ENCODE measurements at regions not wholly inside any gene's neighbourhood (a gene's known extent, or its start where the extent isn't known, plus 50 kb on each side); places are given as distances from the start of the nearest gene placed in this dataset.
A peak's percentile ranks its signal among the peaks of the same experiment; 100 is the strongest.

DNA sequence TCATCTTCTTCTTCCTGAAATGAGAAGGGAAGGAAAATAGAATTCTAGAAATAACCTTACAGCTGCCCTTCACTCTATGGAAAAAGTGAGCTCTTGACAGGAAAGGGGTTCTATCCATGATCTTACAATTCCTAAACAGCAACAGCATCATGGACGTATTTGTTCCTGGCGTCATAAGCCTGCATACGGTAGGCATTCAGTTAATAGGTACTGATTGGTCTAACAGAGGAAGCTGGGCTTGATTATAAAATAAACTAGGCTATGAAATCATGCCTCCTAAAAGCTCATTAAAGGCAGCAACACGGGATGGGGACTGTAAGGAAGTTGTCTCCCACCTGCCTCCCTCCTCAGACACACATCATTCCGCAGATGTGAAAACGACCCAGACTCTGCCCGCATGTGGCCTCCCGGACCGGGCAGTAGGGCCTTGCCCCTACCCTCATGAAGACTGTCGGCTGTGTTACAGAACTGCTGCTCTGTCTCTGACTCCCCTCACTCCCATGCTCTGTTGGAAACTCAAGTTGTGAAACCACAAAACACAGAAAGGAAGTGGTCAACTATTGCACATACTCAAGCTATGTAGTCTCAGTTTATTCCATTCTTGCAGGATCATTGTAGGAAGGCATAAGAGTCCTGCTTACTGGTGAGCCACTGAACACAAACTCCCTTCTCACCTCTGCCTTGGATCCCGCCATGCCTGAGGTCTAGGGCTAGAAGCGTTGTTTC, 129.8 kb downstream of the DLEU7 start:
- Mint-ChIP-seq H3K36me3 (peaks cover 0 to 1% (median 0%) of the 10 kb centered on the region in 5 donors), H3K4me3 (peak overlapping the region; percentile 68 to 85 (median 78)), H3K4me1 (peaks cover 11 to 26% (median 14%) of the 10 kb centered on the region in 7 donors), H3K27ac (peak overlapping the region in 7 of 9 donors; percentile 4 to 63 (median 28)), H3K9me3 (peaks cover 0 to 2% (median 0%) of the 10 kb centered on the region in 11 donors), H3K27me3 (peaks cover 0 to 38% (median 5%) of the 10 kb centered on the region in 5 donors)
- intact Hi-C loops (cut with micrococcal nuclease), result loop anchor here in 1 of 2 donors (10.0 kb wide), 1 partner anchor 201 kb away; no protein-coding TSS in a partner anchor
- Histone ChIP-seq H3K4me3 (ENCODE audit: low read length) (peak overlapping the region; percentile 12), H3K9me3 (ENCODE audit: control insufficient read depth in 2 of 3, low read length in 3 of 3) (no peaks in the 10 kb centered on the region), H3K27ac (ENCODE audit: low read depth, low read length) (no peak overlapping the region), H3K27me3 (ENCODE audit: control insufficient read depth in 2 of 2, insufficient read depth in 2 of 2, low read length in 2 of 2) (no peaks in the 10 kb centered on the region), H3K4me1 (ENCODE audit: control insufficient read depth in 2 of 2, insufficient read depth in 2 of 2, low read length in 2 of 2) (peaks cover 8% of the 10 kb centered on the region in 2 donors), H3K36me3 (ENCODE audit: control insufficient read depth in 2 of 3, insufficient read depth in 3 of 3, low read length in 3 of 3) (no peaks in the 10 kb centered on the region)
- ChIA-PET CTCF (no interaction called here), POLR2A (no interaction called here)
- ATAC-seq (peak; percentile 85), DNase-seq (peak in 6 of 9 donors; percentile 4 to 25 (median 16))

DNA sequence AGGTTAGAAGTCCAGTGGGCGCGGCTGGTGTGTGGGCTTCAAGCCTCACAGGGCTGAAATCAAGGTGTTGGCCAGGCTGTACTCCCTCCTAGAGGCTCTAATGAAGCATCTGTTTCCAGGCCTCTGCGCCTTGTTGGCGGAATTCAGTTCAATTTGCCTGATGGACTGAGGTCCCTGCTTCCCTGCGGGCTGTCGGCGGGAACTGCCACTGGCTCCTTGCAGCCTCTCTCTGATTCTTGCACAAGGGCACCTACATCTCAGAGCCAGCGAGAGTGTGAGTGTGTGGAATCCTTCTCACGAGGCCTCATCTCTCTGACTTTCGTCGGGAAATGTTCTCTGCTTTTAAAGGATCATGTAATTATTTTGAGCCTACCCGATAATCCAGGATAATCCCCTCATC, 128.6 kb downstream of the DLEU7 start:
- Histone ChIP-seq H3K4me3 (ENCODE audit: low read length) (no peak overlapping the region), H3K4me1 (ENCODE audit: control insufficient read depth in 2 of 2, insufficient read depth in 2 of 2, low read length in 2 of 2) (peaks cover 8% of the 10 kb centered on the region in 2 donors), H3K27me3 (ENCODE audit: control insufficient read depth in 2 of 2, insufficient read depth in 2 of 2, low read length in 2 of 2) (no peaks in the 10 kb centered on the region), H3K36me3 (ENCODE audit: control insufficient read depth in 2 of 3, insufficient read depth in 3 of 3, low read length in 3 of 3) (no peaks in the 10 kb centered on the region), H3K27ac (ENCODE audit: low read depth, low read length) (no peak overlapping the region), H3K9me3 (ENCODE audit: control insufficient read depth in 2 of 3, low read length in 3 of 3) (no peaks in the 10 kb centered on the region)
- intact Hi-C loops (cut with micrococcal nuclease), result loop anchor here in 1 of 2 donors (10.0 kb wide), 1 partner anchor 200 kb away; no protein-coding TSS in a partner anchor
- DNase-seq (no peak), ATAC-seq (no peak)
- Mint-ChIP-seq H3K4me1 (peaks cover 11 to 26% (median 14%) of the 10 kb centered on the region in 7 donors), H3K36me3 (peaks cover 0 to 1% (median 0%) of the 10 kb centered on the region in 5 donors), H3K9me3 (peaks cover 0 to 2% (median 0%) of the 10 kb centered on the region in 11 donors), H3K27ac (peak overlapping the region in 1 of 9 donors; percentile 12), H3K4me3 (peak overlapping the region in 1 of 10 donors; percentile 76), H3K27me3 (peaks cover 0 to 43% (median 5%) of the 10 kb centered on the region in 5 donors)
- ChIA-PET CTCF (no interaction called here), POLR2A (no interaction called here)

DNA sequence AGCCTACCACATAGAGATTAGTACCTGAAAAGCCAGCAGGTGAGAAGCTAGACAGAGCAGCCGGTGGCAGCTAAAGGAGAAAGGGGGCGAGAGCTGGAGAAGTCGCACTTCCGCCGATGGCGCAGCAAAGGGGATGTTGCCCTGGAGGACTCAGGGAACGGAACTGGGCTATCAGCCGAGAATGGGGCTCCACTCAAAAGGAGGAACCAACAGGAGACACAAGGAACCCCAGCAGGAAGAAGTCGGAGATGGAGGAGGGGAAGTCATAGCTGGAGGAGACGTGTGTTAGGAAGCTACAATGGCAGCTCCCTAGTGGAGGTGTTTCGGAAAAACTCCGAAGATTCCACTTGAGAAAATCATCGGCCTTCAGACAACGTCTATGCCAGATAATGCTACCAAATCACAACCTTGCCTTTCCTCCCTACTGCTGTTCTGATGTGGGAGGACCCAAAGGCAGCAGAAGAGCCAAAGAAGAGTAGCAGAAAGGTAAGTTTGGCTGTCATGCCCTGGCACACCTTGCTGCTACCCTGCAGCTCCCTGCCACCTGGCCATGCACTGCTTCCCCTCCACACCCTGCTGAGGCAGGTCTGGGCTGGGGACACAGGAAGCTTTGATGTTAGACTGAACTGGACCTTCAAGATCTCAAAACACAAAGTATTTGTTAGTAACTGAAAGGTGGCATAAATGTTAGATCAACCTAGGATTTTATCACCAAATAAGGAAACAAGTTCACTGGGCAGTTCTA, 127.9 kb downstream of the DLEU7 start:
- Mint-ChIP-seq H3K4me1 (peaks cover 11 to 26% (median 14%) of the 10 kb centered on the region in 7 donors), H3K4me3 (no peak overlapping the region), H3K27ac (peak overlapping the region in 1 of 9 donors; percentile 12), H3K9me3 (peaks cover 0 to 2% (median 0%) of the 10 kb centered on the region in 11 donors), H3K27me3 (peaks cover 0 to 48% (median 9%) of the 10 kb centered on the region in 5 donors), H3K36me3 (peaks cover 0 to 5% (median 0%) of the 10 kb centered on the region in 5 donors)
- no peaks in the 10 kb centered on the region for H3K9me3 ChIP-seq (ENCODE audit: control insufficient read depth in 2 of 3, low read length in 3 of 3)
- intact Hi-C loops (cut with micrococcal nuclease), result loop anchor here in 1 of 2 donors (10.0 kb wide), 1 partner anchor 199 kb away; no protein-coding TSS in a partner anchor
- H3K27ac ChIP-seq (ENCODE audit: low read depth, low read length), result no peak overlapping the region
- CTCF ChIA-PET, result no interaction called here
- H3K4me1 ChIP-seq (ENCODE audit: control insufficient read depth in 2 of 2, insufficient read depth in 2 of 2, low read length in 2 of 2), result peaks cover 8% of the 10 kb centered on the region in 2 donors
- H3K4me3 ChIP-seq (ENCODE audit: low read length), result no peak overlapping the region
- H3K27me3 ChIP-seq (ENCODE audit: control insufficient read depth in 2 of 2, insufficient read depth in 2 of 2, low read length in 2 of 2), result no peaks in the 10 kb centered on the region
- ATAC-seq (peak; percentile 67), DNase-seq (no peak)
- POLR2A ChIA-PET, result no interaction called here
- H3K36me3 ChIP-seq (ENCODE audit: control insufficient read depth in 2 of 3, insufficient read depth in 3 of 3, low read length in 3 of 3), result no peaks in the 10 kb centered on the region

DNA sequence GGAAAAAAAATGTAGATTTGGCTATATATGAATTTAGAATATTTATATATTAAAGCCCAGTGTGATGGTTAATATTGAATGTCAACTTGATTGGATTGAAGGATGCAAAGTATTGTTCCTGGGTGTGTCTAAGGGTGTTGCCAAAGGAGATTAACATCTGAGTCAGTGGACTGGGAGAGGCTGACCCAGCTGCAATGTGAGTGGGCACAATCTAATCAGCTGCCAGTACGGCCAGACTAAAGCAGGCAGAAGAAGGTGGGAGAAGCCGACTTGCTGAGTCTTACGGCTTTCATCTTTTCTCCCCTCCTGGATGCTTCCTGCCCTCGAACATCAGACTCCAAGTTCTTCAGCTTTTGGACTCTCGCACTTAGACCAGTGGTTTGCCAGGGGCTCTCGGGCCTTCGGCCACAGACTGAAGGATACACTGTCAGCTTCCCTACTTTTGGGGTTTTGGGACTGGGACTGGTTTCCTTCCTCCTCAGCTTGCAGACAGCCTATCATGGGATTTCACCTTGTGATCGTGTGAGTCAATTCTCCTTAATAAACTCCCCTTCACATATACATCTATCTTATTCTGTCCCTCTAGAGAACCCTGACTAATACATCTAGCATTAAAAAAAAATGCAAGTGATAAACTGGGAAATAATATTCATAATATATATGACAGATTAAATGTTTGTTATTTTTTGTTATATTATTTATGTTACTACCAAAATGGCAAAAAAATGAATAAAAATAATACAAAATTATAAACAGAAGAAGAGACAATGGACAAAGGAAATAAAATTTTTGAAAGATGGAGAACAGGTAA, 122.4 kb downstream of the DLEU7 start:
- Histone ChIP-seq H3K4me1 (ENCODE audit: control insufficient read depth in 2 of 2, insufficient read depth in 2 of 2, low read length in 2 of 2) (no peaks in the 10 kb centered on the region), H3K27me3 (ENCODE audit: control insufficient read depth in 2 of 2, insufficient read depth in 2 of 2, low read length in 2 of 2) (no peaks in the 10 kb centered on the region), H3K27ac (ENCODE audit: low read depth, low read length) (no peak overlapping the region), H3K9me3 (ENCODE audit: control insufficient read depth in 2 of 3, low read length in 3 of 3) (no peaks in the 10 kb centered on the region), H3K4me3 (ENCODE audit: low read length) (no peak overlapping the region), H3K36me3 (ENCODE audit: control insufficient read depth in 2 of 3, insufficient read depth in 3 of 3, low read length in 3 of 3) (no peaks in the 10 kb centered on the region)
- no peak overlapping the region for H3K4me3 Mint-ChIP-seq
- intact Hi-C loops (cut with micrococcal nuclease), result no loop called here
- ChIA-PET CTCF (no interaction called here), POLR2A (no interaction called here)
- no peak for ATAC-seq
- no peak for DNase-seq
- peaks cover 0 to 5% (median 0%) of the 10 kb centered on the region in 5 donors for H3K36me3 Mint-ChIP-seq
- peaks cover 0 to 4% (median 0%) of the 10 kb centered on the region in 7 donors for H3K4me1 Mint-ChIP-seq
- H3K27me3 Mint-ChIP-seq, result peaks cover 0 to 40% (median 8%) of the 10 kb centered on the region in 5 donors
- peaks cover 0 to 5% (median 0%) of the 10 kb centered on the region in 11 donors for H3K9me3 Mint-ChIP-seq
- H3K27ac Mint-ChIP-seq, result no peak overlapping the region

DNA sequence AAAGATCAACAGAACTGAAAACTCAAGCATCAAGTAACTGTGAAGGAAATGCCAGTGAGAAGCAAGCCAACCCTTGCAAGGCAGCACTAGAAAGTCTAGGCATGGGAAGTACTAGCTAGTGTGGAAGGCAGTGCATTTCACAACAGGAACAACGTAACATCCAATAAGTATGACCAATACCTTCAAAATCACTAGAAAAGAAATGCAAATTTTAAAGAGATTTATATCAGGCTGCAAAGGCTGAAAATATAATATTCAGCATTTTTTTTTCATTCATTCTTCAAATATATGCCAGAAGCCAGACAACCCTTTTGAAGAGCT, 121.9 kb downstream of the DLEU7 start:
- DNase-seq (no peak), ATAC-seq (no peak)
- no peaks in the 10 kb centered on the region for H3K9me3 ChIP-seq (ENCODE audit: control insufficient read depth in 2 of 3, low read length in 3 of 3)
- Mint-ChIP-seq H3K9me3 (peaks cover 0 to 5% (median 0%) of the 10 kb centered on the region in 11 donors), H3K4me1 (peaks cover 0 to 2% (median 0%) of the 10 kb centered on the region in 7 donors), H3K27me3 (peaks cover 0 to 43% (median 5%) of the 10 kb centered on the region in 5 donors), H3K4me3 (no peak overlapping the region), H3K36me3 (peaks cover 0 to 5% (median 0%) of the 10 kb centered on the region in 5 donors), H3K27ac (no peak overlapping the region)
- no peaks in the 10 kb centered on the region for H3K27me3 ChIP-seq (ENCODE audit: control insufficient read depth in 2 of 2, insufficient read depth in 2 of 2, low read length in 2 of 2)
- POLR2A ChIA-PET, result no interaction called here
- H3K36me3 ChIP-seq (ENCODE audit: control insufficient read depth in 2 of 3, insufficient read depth in 3 of 3, low read length in 3 of 3), result no peaks in the 10 kb centered on the region
- CTCF ChIA-PET, result no interaction called here
- no peak overlapping the region for H3K27ac ChIP-seq (ENCODE audit: low read depth, low read length)
- no peaks in the 10 kb centered on the region for H3K4me1 ChIP-seq (ENCODE audit: control insufficient read depth in 2 of 2, insufficient read depth in 2 of 2, low read length in 2 of 2)
- no peak overlapping the region for H3K4me3 ChIP-seq (ENCODE audit: low read length)
- intact Hi-C loops (cut with micrococcal nuclease), result no loop called here

DNA sequence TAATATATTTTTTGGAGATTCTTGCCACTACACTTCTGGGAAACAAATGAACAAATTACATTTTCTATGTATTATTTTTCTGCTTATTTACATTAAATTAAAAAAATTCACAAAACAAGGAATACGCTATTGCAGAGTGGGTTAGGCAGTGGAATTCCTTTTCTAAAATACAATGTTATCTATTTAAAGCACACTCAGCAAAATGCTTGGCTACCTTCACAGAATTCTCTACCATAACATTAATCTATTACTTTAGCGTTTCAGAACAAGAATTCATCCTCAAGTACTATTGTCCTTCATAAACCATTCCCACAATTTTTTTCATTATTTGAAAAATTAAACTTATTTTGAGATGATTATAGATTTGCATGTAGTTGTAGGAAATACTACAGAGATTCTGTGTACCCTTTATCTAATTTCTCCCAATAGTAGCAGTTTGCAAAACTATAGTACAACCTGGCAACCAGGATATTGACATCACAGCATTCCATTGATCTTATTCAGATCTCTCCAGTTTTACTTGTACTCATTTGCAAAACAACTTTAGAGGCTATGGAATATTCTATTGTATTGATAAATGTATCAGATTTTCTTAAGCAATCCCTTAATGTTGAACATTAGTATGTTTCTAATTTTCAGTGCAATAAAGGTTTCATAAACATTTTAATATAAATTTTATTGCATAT, 120.9 kb downstream of the DLEU7 start:
- Histone ChIP-seq H3K27ac (ENCODE audit: low read depth, low read length) (no peak overlapping the region), H3K4me1 (ENCODE audit: control insufficient read depth in 2 of 2, insufficient read depth in 2 of 2, low read length in 2 of 2) (no peaks in the 10 kb centered on the region), H3K27me3 (ENCODE audit: control insufficient read depth in 2 of 2, insufficient read depth in 2 of 2, low read length in 2 of 2) (no peaks in the 10 kb centered on the region), H3K36me3 (ENCODE audit: control insufficient read depth in 2 of 3, insufficient read depth in 3 of 3, low read length in 3 of 3) (no peaks in the 10 kb centered on the region), H3K4me3 (ENCODE audit: low read length) (no peak overlapping the region), H3K9me3 (ENCODE audit: control insufficient read depth in 2 of 3, low read length in 3 of 3) (no peaks in the 10 kb centered on the region)
- Mint-ChIP-seq H3K36me3 (peaks cover 0 to 5% (median 0%) of the 10 kb centered on the region in 5 donors), H3K4me1 (no peaks in the 10 kb centered on the region), H3K9me3 (peaks cover 0 to 5% (median 0%) of the 10 kb centered on the region in 11 donors), H3K27ac (no peak overlapping the region), H3K27me3 (peaks cover 0 to 39% (median 5%) of the 10 kb centered on the region in 5 donors), H3K4me3 (no peak overlapping the region)
- ChIA-PET POLR2A (no interaction called here), CTCF (no interaction called here)
- DNase-seq (no peak), ATAC-seq (no peak)
- intact Hi-C loops (cut with micrococcal nuclease), result no loop called here

Data from naive thymus-derived CD4-positive, alpha-beta T cell (primary cell).